ENCODE measurements at regions not wholly inside any gene's neighbourhood (a gene's known extent, or its start where the extent isn't known, plus 50 kb on each side); places are given as distances from the start of the nearest gene placed in this dataset.

DNA sequence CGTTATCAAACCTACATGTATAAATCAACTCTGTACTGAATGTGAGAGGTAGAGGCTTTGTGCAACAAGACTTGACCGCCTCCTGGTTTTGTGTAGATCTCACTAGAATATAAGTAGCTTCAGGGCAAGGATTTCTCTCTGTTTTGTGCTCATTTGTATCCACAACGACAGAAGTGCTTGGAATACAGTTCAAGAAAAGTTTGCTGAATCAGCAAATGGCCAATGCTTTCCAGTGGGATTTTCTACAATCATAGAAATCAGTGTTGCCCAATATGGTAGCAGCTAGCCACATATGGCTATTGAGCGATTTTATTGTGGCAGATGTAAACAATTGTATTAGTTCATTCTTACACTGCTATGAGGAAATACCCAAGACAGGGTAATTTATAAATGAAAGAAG is 127.4 kb downstream of the VCX3A start:
- Histone ChIP-seq H3K4me1 (ENCODE audit: control insufficient read depth, insufficient read depth, low read length) (no peaks in the 10 kb centered on the region), H3K4me3 (ENCODE audit: low read depth, low read length) (no peak overlapping the region), H3K27ac (ENCODE audit: low read depth, low read length) (no peak overlapping the region), H3K9ac (ENCODE audit: low read depth, low read length) (no peak overlapping the region), H3K27me3 (ENCODE audit: control insufficient read depth, insufficient read depth, low read length) (no peaks in the 10 kb centered on the region), H3K36me3 (ENCODE audit: control insufficient read depth, insufficient read depth, low read length) (no peaks in the 10 kb centered on the region), H3K9me3 (ENCODE audit: control insufficient read depth, insufficient read depth, low read length) (no peaks in the 10 kb centered on the region)

DNA sequence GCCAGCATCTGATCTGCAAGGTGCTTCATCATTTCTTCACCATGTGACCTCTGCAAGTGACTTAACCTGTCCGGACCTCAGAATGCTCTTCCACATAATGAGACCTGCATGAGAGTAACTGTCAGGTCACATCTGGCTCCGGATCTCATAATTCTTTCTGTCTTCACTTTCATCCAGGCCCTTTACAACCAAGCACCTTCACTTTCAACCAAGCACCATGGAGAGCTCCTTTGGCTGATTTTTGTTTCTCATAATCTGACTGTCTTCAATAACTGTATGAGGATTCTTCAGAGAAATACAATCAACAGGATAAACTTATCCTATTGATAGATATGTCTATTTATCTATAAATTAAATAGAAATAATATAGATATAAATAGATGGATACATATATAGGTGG is 148.1 kb downstream of the VCX3A start:
- no peak overlapping the region for H3K9ac ChIP-seq (ENCODE audit: low read depth, low read length)
- no peak overlapping the region for H3K4me3 ChIP-seq (ENCODE audit: low read depth, low read length)
- H3K36me3 ChIP-seq (ENCODE audit: control insufficient read depth, insufficient read depth, low read length), result no peaks in the 10 kb centered on the region
- H3K9me3 ChIP-seq (ENCODE audit: control insufficient read depth, insufficient read depth, low read length), result no peaks in the 10 kb centered on the region
- H3K27me3 ChIP-seq (ENCODE audit: control insufficient read depth, insufficient read depth, low read length), result no peaks in the 10 kb centered on the region
- H3K4me1 ChIP-seq (ENCODE audit: control insufficient read depth, insufficient read depth, low read length), result peaks cover 27% of the 10 kb centered on the region
- H3K27ac ChIP-seq (ENCODE audit: low read depth, low read length), result no peak overlapping the region

DNA sequence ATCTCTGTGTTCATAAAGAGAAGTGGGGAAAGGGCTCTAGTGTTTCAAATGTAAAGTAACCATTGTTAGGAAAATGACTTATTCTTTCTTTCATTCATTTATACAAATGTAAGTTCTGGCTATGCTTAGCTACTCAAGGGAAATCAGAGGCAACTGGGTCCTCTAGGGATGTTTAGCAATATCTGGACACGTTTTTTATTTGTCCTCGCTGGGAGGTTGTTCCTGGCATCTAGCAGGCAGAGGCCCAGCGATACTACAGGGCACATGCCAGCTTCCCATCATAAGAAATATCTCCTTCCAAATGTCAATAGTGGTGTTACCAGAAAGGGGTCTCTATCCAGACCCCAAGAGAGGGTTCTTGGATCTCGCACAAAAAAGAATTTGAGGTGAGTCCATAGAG is 150.0 kb downstream of the VCX3A start:
- no peaks in the 10 kb centered on the region for H3K36me3 ChIP-seq (ENCODE audit: control insufficient read depth, insufficient read depth, low read length)
- no peak overlapping the region for H3K4me3 ChIP-seq (ENCODE audit: low read depth, low read length)
- H3K27me3 ChIP-seq (ENCODE audit: control insufficient read depth, insufficient read depth, low read length), result no peaks in the 10 kb centered on the region
- H3K27ac ChIP-seq (ENCODE audit: low read depth, low read length), result peak overlapping the region; percentile 55
- H3K9me3 ChIP-seq (ENCODE audit: control insufficient read depth, insufficient read depth, low read length), result no peaks in the 10 kb centered on the region
- peaks cover 27% of the 10 kb centered on the region for H3K4me1 ChIP-seq (ENCODE audit: control insufficient read depth, insufficient read depth, low read length)
- no peak overlapping the region for H3K9ac ChIP-seq (ENCODE audit: low read depth, low read length)

DNA sequence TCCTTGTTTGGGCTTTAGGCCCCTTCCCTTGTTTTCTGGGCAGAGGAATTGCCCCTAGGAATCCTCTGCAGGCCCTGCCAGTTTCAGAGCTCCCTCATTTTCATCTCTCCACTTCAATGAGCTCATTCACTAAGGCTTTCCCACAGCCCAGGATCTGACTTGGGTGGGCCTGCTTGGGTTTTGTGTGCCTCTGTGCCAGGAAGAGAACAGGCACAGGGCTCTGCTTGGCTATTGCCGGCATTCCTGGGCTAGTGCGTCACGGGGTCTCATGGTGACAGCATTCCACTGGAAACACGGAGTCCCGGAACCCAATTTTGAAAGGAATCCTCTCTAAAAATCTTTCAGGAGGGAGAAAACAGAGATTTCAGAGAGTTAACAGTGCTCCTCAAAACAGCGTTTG is 150.5 kb downstream of the VCX3A start:
- Histone ChIP-seq H3K4me3 (ENCODE audit: low read depth, low read length) (no peak overlapping the region), H3K9ac (ENCODE audit: low read depth, low read length) (no peak overlapping the region), H3K4me1 (ENCODE audit: control insufficient read depth, insufficient read depth, low read length) (peaks cover 27% of the 10 kb centered on the region), H3K27ac (ENCODE audit: low read depth, low read length) (peak overlapping the region; percentile 55), H3K9me3 (ENCODE audit: control insufficient read depth, insufficient read depth, low read length) (no peaks in the 10 kb centered on the region), H3K36me3 (ENCODE audit: control insufficient read depth, insufficient read depth, low read length) (no peaks in the 10 kb centered on the region), H3K27me3 (ENCODE audit: control insufficient read depth, insufficient read depth, low read length) (no peaks in the 10 kb centered on the region)

DNA sequence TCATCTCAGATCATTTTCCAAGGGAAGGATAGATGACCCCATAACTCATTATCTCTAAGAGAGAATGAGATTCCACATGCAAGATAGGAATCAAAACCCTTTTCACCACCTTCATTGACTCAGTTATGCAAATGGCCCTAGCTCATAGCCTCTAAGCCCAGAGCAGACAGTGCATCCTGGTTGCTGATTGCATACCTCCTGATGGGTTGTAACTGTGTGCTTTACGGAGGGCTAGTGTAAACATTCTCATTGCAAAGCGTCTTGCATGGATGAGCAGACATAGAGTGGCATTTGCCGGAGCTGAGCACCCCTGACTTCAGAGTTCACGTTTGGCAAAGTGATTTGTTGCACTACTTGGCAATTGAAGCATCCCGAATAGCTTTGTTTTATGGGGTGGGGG is 151.0 kb downstream of the VCX3A start:
- Histone ChIP-seq H3K9me3 (ENCODE audit: control insufficient read depth, insufficient read depth, low read length) (no peaks in the 10 kb centered on the region), H3K27me3 (ENCODE audit: control insufficient read depth, insufficient read depth, low read length) (no peaks in the 10 kb centered on the region), H3K4me1 (ENCODE audit: control insufficient read depth, insufficient read depth, low read length) (peaks cover 27% of the 10 kb centered on the region), H3K36me3 (ENCODE audit: control insufficient read depth, insufficient read depth, low read length) (no peaks in the 10 kb centered on the region), H3K9ac (ENCODE audit: low read depth, low read length) (no peak overlapping the region), H3K27ac (ENCODE audit: low read depth, low read length) (peak overlapping the region; percentile 55), H3K4me3 (ENCODE audit: low read depth, low read length) (no peak overlapping the region)

DNA sequence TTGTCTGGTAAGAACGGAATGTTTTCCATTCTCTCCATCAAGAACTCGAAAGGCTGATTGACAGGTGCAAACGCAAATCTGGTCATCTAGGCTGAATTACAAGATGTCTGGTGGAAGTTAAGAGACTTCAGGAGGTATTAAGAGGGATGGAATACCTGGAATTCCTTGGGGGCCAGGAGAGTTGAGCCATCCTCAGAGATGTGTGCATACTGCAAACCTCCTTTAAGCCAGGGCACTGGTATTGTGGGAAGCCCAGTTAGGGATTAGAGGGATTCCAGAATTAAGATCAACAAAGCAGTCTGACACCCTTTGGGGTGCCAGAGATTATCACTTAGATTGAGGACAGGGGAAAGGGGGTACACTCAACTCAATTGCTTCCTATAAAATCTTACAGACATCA is 151.4 kb downstream of the VCX3A start:
- H3K4me1 ChIP-seq (ENCODE audit: control insufficient read depth, insufficient read depth, low read length), result peaks cover 27% of the 10 kb centered on the region
- H3K27ac ChIP-seq (ENCODE audit: low read depth, low read length), result no peak overlapping the region
- H3K4me3 ChIP-seq (ENCODE audit: low read depth, low read length), result no peak overlapping the region
- H3K27me3 ChIP-seq (ENCODE audit: control insufficient read depth, insufficient read depth, low read length), result no peaks in the 10 kb centered on the region
- no peaks in the 10 kb centered on the region for H3K9me3 ChIP-seq (ENCODE audit: control insufficient read depth, insufficient read depth, low read length)
- no peak overlapping the region for H3K9ac ChIP-seq (ENCODE audit: low read depth, low read length)
- no peaks in the 10 kb centered on the region for H3K36me3 ChIP-seq (ENCODE audit: control insufficient read depth, insufficient read depth, low read length)

DNA sequence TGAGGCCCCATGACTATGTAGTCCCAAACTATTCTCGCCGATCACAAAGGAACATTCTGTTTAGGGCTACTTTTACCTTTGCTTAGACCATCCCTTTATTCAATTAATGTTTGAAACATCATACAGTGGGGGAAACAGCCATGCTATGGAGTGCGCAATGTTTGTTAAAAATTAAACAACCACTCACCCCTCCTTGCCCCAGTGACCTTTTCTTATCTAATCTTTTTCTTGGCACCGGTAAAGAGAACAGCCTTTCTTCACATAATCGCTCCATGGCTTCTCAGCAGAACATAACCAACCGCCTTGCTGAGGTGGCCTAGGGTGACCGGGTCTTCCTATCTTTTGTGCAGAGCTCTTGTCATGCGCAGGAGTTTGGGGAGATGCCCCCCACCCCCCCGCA is 152.6 kb downstream of the VCX3A start:
- Histone ChIP-seq H3K4me1 (ENCODE audit: control insufficient read depth, insufficient read depth, low read length) (peaks cover 27% of the 10 kb centered on the region), H3K4me3 (ENCODE audit: low read depth, low read length) (no peak overlapping the region), H3K9ac (ENCODE audit: low read depth, low read length) (no peak overlapping the region), H3K27me3 (ENCODE audit: control insufficient read depth, insufficient read depth, low read length) (no peaks in the 10 kb centered on the region), H3K9me3 (ENCODE audit: control insufficient read depth, insufficient read depth, low read length) (no peaks in the 10 kb centered on the region), H3K36me3 (ENCODE audit: control insufficient read depth, insufficient read depth, low read length) (no peaks in the 10 kb centered on the region), H3K27ac (ENCODE audit: low read depth, low read length) (no peak overlapping the region)

DNA sequence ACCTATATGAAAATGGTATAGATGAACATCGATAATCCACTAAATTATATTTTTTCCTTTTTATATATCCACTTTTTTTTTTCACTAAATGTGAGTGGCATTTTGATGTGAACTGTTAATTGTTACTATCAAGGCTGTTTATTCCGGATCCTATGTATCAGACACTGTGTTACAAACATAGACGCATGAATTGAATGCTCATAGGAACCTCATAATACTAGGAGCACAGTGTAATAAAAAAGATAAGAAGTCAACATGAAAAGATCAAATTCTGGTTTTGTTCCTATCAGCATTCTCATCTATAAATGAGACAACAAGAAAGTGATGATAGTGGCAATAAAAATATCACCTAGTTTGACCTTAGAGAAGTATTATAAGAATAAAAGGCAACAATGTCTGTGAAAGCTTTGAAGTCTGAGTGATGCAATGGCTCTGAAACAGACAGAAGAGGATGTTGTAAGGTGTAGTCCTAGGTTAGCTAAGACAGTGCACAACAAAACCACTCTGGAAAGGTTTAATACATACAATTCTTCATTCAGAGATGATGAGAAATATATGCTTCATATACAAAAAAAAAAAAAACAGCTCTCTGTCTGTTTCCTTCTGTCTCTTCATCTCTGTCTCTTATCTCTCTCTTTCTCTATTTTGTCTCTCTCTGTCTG is 148.6 kb upstream of the NLGN4X start:
- H3K36me3 ChIP-seq (ENCODE audit: control insufficient read depth, insufficient read depth, low read length), result no peaks in the 10 kb centered on the region
- no peak overlapping the region for H3K4me3 ChIP-seq (ENCODE audit: low read depth, low read length)
- peaks cover under 1% of the 10 kb centered on the region; the same call in 1 of the 2 replicates for H3K4me1 ChIP-seq (ENCODE audit: control insufficient read depth, insufficient read depth, low read length)
- H3K9ac ChIP-seq (ENCODE audit: low read depth, low read length), result no peak overlapping the region
- H3K27me3 ChIP-seq (ENCODE audit: control insufficient read depth, insufficient read depth, low read length), result no peaks in the 10 kb centered on the region
- H3K27ac ChIP-seq (ENCODE audit: low read depth, low read length), result no peak overlapping the region
- H3K9me3 ChIP-seq (ENCODE audit: control insufficient read depth, insufficient read depth, low read length), result no peaks in the 10 kb centered on the region

DNA sequence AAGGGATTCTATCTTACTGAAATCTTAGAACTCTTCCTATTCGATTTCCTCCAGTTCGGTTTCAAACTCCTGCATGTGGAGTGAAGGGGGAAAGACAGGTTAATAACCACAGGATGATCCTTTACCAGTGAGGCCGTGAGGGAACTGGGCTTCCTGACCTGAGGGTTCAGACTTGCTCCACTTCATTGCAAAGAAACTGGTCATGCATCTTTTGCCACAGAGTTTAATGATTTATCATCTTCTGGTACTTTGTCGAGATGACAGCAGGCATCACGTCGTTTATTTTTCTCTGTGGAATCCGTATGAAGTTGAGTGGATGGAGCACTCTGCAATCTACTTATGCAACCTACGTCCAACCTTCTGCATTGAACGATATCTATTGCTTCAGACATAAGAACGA is 145.9 kb upstream of the NLGN4X start:
- no peak overlapping the region for H3K9ac ChIP-seq (ENCODE audit: low read depth, low read length)
- no peaks in the 10 kb centered on the region for H3K36me3 ChIP-seq (ENCODE audit: control insufficient read depth, insufficient read depth, low read length)
- no peaks in the 10 kb centered on the region for H3K27me3 ChIP-seq (ENCODE audit: control insufficient read depth, insufficient read depth, low read length)
- H3K4me3 ChIP-seq (ENCODE audit: low read depth, low read length), result no peak overlapping the region
- no peaks in the 10 kb centered on the region for H3K4me1 ChIP-seq (ENCODE audit: control insufficient read depth, insufficient read depth, low read length)
- H3K27ac ChIP-seq (ENCODE audit: low read depth, low read length), result no peak overlapping the region
- no peaks in the 10 kb centered on the region for H3K9me3 ChIP-seq (ENCODE audit: control insufficient read depth, insufficient read depth, low read length)

DNA sequence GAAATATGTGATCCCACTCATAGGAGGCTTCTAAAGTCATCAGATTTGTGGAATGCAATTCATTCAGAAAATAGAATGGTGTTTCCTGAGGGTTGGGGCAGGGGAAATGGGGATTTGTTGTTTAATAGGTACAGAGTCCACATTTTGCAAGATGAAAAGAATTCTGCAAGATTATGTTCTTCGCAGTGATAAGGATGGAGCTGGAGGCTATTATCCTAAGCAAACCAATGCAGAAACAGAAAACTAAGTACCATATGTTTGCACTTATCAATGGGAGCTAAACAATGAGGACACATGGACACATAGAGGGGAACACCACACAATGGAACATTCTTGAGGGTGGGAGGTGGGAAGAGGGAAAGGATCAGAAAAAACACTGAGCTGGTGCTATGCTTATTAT is 144.3 kb upstream of the NLGN4X start:
- Histone ChIP-seq H3K9me3 (ENCODE audit: control insufficient read depth, insufficient read depth, low read length) (no peaks in the 10 kb centered on the region), H3K4me1 (ENCODE audit: control insufficient read depth, insufficient read depth, low read length) (no peaks in the 10 kb centered on the region), H3K9ac (ENCODE audit: low read depth, low read length) (no peak overlapping the region), H3K27ac (ENCODE audit: low read depth, low read length) (no peak overlapping the region), H3K27me3 (ENCODE audit: control insufficient read depth, insufficient read depth, low read length) (no peaks in the 10 kb centered on the region), H3K4me3 (ENCODE audit: low read depth, low read length) (no peak overlapping the region), H3K36me3 (ENCODE audit: control insufficient read depth, insufficient read depth, low read length) (no peaks in the 10 kb centered on the region)

DNA sequence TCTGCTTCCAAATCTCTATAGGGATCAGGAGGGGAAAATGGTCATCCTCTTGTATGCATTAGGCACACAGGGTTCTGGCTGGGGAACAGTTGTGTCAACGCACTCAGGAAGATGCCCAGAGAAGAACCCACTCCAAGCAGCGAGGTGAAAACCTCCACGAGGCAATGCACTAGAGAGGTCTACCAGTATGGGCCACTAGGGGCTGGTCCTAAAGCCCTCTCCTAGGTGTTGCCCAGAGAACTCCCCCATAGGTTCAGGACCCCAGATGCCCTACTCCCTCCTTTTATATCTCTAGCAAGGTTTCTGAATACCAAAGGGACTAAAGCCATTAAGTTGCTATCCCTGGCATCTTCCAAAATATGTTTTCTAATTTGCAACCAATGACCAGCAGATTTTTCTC is 142.7 kb upstream of the NLGN4X start:
- no peak overlapping the region for H3K4me3 ChIP-seq (ENCODE audit: low read depth, low read length)
- no peaks in the 10 kb centered on the region; the same call in 1 of the 2 replicates for H3K27me3 ChIP-seq (ENCODE audit: control insufficient read depth, insufficient read depth, low read length)
- no peaks in the 10 kb centered on the region for H3K4me1 ChIP-seq (ENCODE audit: control insufficient read depth, insufficient read depth, low read length)
- H3K9me3 ChIP-seq (ENCODE audit: control insufficient read depth, insufficient read depth, low read length), result no peaks in the 10 kb centered on the region
- H3K36me3 ChIP-seq (ENCODE audit: control insufficient read depth, insufficient read depth, low read length), result no peaks in the 10 kb centered on the region
- H3K9ac ChIP-seq (ENCODE audit: low read depth, low read length), result no peak overlapping the region
- H3K27ac ChIP-seq (ENCODE audit: low read depth, low read length), result no peak overlapping the region
